Neural cell (in vitro differentiated cells): ENCODE measurements at regions not wholly inside any gene's neighbourhood (a gene's known extent, or its start where the extent isn't known, plus 50 kb on each side); places are given as distances from the start of the nearest gene placed in this dataset.

Experiments used
- POLR2AphosphoS5 ChIP-seq: IDR thresholded peaks from 2 replicates; pipeline ENCODE4 v1.6.1; 2012
- RAD21 ChIP-seq: fragments of 450-650 bp; conservative IDR thresholded peaks from 2 replicates; pipeline ENCODE4 v1.6.1; 2014; ENCODE audit warnings: antibody characterized with exemption, mild to moderate bottlenecking, moderate library complexity
- TF ChIP-seq, protein P1 (sequence below): fragments of 450-650 bp; IDR thresholded peaks from 2 replicates; pipeline ENCODE4 v1.5.1; 2014; ENCODE audit warnings: antibody characterized with exemption, mild to moderate bottlenecking, moderate library complexity; ENCODE audit not compliant: poor library complexity, severe bottlenecking
- TF ChIP-seq, protein P2 (sequence below): IDR thresholded peaks from 2 replicates; pipeline ENCODE4 v1.6.1; 2012; ENCODE audit warnings: borderline replicate concordance

DNA sequence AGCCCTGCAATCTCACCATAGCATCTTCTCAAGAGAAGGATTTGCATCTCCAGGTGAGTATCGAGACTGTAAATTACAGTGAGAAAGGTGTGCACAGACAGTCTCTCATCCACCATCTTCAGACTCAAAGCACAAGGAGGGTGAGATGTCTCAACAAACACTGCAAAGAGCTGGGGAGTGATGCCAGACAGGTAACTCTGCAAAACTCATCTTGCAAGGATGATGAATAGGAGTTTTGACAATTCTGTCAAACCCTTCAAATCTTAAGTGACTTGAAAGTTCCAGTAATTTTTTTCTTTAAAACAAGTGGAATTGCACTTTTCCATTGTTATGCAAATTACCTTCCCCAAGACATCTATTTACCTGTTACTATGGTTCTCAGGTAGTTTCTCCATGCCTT is 277.2 kb upstream of the VCX3A start:
- TF ChIP-seq RAD21 (peak; percentile 16), POLR2AphosphoS5 (peak; percentile 72)
- TF ChIP-seq, protein P1, sequence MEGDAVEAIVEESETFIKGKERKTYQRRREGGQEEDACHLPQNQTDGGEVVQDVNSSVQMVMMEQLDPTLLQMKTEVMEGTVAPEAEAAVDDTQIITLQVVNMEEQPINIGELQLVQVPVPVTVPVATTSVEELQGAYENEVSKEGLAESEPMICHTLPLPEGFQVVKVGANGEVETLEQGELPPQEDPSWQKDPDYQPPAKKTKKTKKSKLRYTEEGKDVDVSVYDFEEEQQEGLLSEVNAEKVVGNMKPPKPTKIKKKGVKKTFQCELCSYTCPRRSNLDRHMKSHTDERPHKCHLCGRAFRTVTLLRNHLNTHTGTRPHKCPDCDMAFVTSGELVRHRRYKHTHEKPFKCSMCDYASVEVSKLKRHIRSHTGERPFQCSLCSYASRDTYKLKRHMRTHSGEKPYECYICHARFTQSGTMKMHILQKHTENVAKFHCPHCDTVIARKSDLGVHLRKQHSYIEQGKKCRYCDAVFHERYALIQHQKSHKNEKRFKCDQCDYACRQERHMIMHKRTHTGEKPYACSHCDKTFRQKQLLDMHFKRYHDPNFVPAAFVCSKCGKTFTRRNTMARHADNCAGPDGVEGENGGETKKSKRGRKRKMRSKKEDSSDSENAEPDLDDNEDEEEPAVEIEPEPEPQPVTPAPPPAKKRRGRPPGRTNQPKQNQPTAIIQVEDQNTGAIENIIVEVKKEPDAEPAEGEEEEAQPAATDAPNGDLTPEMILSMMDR, result no peak
- TF ChIP-seq, protein P2, sequence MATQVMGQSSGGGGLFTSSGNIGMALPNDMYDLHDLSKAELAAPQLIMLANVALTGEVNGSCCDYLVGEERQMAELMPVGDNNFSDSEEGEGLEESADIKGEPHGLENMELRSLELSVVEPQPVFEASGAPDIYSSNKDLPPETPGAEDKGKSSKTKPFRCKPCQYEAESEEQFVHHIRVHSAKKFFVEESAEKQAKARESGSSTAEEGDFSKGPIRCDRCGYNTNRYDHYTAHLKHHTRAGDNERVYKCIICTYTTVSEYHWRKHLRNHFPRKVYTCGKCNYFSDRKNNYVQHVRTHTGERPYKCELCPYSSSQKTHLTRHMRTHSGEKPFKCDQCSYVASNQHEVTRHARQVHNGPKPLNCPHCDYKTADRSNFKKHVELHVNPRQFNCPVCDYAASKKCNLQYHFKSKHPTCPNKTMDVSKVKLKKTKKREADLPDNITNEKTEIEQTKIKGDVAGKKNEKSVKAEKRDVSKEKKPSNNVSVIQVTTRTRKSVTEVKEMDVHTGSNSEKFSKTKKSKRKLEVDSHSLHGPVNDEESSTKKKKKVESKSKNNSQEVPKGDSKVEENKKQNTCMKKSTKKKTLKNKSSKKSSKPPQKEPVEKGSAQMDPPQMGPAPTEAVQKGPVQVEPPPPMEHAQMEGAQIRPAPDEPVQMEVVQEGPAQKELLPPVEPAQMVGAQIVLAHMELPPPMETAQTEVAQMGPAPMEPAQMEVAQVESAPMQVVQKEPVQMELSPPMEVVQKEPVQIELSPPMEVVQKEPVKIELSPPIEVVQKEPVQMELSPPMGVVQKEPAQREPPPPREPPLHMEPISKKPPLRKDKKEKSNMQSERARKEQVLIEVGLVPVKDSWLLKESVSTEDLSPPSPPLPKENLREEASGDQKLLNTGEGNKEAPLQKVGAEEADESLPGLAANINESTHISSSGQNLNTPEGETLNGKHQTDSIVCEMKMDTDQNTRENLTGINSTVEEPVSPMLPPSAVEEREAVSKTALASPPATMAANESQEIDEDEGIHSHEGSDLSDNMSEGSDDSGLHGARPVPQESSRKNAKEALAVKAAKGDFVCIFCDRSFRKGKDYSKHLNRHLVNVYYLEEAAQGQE, result peak; percentile 40
